ENCODE measurements at regions not wholly inside any gene's neighbourhood (a gene's known extent, or its start where the extent isn't known, plus 50 kb on each side); places are given as distances from the start of the nearest gene placed in this dataset.

DNA sequence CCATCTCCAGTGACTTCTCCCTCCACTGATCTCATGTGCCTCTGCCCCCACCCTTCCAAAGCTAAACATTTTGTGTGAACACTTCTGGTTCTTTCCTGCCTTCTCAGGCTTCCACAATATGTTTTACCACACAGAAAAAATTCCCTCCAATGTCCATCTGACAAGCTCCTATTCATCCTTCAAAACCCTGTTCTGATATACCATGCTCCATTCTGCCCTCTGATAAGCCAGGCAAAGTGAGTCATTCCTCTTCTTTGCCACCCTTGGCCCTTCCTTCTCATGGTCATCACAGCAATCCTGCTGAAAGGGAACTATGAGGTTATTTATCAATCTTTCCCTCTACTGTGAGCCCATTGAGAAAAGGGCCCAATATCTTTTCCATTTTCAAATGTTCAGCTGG is 97.6 kb downstream of the BARX1 start:
- Histone ChIP-seq H3K36me3 (no peaks in the 10 kb centered on the region), H3K27me3 (0 out of 2 replicates have a peak, but pooled peaks cover 3% of the 10 kb centered on the region), H3K4me1 (no peaks in the 10 kb centered on the region), H3K4me3 (ENCODE audit: low read depth, low read length) (no peak overlapping the region), H3K9me3 (no peaks in the 10 kb centered on the region)
- TF ChIP-seq, protein P1, sequence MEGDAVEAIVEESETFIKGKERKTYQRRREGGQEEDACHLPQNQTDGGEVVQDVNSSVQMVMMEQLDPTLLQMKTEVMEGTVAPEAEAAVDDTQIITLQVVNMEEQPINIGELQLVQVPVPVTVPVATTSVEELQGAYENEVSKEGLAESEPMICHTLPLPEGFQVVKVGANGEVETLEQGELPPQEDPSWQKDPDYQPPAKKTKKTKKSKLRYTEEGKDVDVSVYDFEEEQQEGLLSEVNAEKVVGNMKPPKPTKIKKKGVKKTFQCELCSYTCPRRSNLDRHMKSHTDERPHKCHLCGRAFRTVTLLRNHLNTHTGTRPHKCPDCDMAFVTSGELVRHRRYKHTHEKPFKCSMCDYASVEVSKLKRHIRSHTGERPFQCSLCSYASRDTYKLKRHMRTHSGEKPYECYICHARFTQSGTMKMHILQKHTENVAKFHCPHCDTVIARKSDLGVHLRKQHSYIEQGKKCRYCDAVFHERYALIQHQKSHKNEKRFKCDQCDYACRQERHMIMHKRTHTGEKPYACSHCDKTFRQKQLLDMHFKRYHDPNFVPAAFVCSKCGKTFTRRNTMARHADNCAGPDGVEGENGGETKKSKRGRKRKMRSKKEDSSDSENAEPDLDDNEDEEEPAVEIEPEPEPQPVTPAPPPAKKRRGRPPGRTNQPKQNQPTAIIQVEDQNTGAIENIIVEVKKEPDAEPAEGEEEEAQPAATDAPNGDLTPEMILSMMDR (IDR thresholded peaks at IDR 0.05; ENCODE audit: low read depth, low read length), result no peak
- DNase-seq, result no peak

DNA sequence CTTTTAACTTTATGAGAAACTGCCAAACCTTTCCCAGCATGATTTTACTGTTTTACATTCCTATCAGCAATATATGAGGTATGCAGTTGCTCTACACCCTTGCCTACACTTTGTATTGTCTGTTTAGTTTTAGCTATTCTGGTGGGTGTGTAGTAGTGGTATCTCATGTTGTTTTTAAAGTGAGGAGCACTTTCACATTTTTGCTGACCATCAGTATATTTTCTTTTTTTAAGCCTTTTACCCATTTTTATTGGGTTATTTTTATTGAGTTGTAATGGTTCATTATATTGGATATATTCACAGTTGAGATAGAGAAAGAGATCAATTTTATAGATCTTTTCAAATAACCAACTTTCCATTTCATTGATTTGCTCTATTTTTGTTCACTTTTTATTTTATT is 102.4 kb downstream of the BARX1 start:
- DNase-seq, result no peak
- Histone ChIP-seq H3K4me1 (no peaks in the 10 kb centered on the region), H3K27me3 (peaks cover 9% of the 10 kb centered on the region; the same call in 1 of the 2 replicates), H3K9me3 (no peaks in the 10 kb centered on the region), H3K36me3 (no peaks in the 10 kb centered on the region), H3K4me3 (ENCODE audit: low read depth, low read length) (no peak overlapping the region)
- TF ChIP-seq, protein P1 (IDR thresholded peaks at IDR 0.05; ENCODE audit: low read depth, low read length), result no peak

GRCh38 chr9:93846349-93846748 is 108.8 kb downstream of the BARX1 start:
- Histone ChIP-seq H3K9me3 (no peaks in the 10 kb centered on the region), H3K36me3 (no peaks in the 10 kb centered on the region), H3K4me1 (no peaks in the 10 kb centered on the region), H3K4me3 (ENCODE audit: low read depth, low read length) (no peak overlapping the region), H3K27me3 (peaks cover 9% of the 10 kb centered on the region; the same call in 1 of the 2 replicates)
- DNase-seq, result no peak
- TF ChIP-seq, protein P1 (IDR thresholded peaks at IDR 0.05; ENCODE audit: low read depth, low read length), result no peak

DNA sequence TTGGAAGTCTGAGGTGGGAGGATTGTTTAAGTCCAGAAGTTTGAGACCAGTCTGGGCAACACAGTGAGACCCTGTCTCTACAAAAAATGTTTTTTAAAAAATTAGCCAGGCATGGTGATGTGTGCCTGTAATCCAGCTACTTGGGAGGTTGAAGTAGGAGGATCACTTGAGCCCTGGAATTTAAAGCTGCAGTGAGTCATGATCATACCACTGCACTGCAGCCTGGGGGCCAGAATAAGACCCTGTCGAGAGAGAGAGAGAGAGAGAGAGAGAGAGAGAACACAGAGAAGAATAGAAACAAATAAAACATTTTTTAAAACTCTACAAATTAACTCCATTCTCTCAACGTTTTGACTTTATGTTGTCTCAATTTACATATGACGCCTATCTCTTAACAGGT is 111.8 kb downstream of the BARX1 start:
- no peaks in the 10 kb centered on the region for H3K36me3 ChIP-seq
- no peak for DNase-seq
- H3K27me3 ChIP-seq, result no peaks in the 10 kb centered on the region
- TF ChIP-seq, protein P1 (IDR thresholded peaks at IDR 0.05; ENCODE audit: low read depth, low read length), result no peak
- no peaks in the 10 kb centered on the region for H3K9me3 ChIP-seq
- H3K4me1 ChIP-seq, result no peaks in the 10 kb centered on the region
- no peak overlapping the region for H3K4me3 ChIP-seq (ENCODE audit: low read depth, low read length)

- no peaks in the 10 kb centered on the region for H3K9me3 ChIP-seq
- H3K36me3 ChIP-seq, result no peaks in the 10 kb centered on the region
- TF ChIP-seq, protein P1 (IDR thresholded peaks at IDR 0.05; ENCODE audit: low read depth, low read length), result no peak
- H3K4me1 ChIP-seq, result no peaks in the 10 kb centered on the region
- DNase-seq, result no peak
- no peak overlapping the region for H3K4me3 ChIP-seq (ENCODE audit: low read depth, low read length)
- H3K27me3 ChIP-seq, result no peaks in the 10 kb centered on the region
These were observed 124.5 kb downstream of the BARX1 start for GRCh38 chr9:93830606-93831005.

- Histone ChIP-seq H3K36me3 (no peaks in the 10 kb centered on the region), H3K9me3 (no peaks in the 10 kb centered on the region), H3K27me3 (no peaks in the 10 kb centered on the region), H3K4me3 (ENCODE audit: low read depth, low read length) (no peak overlapping the region), H3K4me1 (no peaks in the 10 kb centered on the region)
- no peak for DNase-seq
- TF ChIP-seq, protein P1 (IDR thresholded peaks at IDR 0.05; ENCODE audit: low read depth, low read length), result no peak
These were observed 125.1 kb downstream of the BARX1 start for GRCh38 chr9:93830012-93830596.

All from BE2C (cell line).